Endothelial cell of umbilical vein (primary cell): ENCODE measurements at regions not wholly inside any gene's neighbourhood (a gene's known extent, or its start where the extent isn't known, plus 50 kb on each side); places are given as distances from the start of the nearest gene placed in this dataset.

ENCODE experiments used
- BruUV-seq: library from RNA; stranded (reverse); fragments of 400-500 nt; replicated peaks from 2 replicates; lab custom pipeline; 2021; lab: Mats Ljungman, UMichigan
- CTCF ChIA-PET: fragments of 300-600, 350-600 bp; sonication (Branson Sonifier 250); formaldehyde crosslinking; loops from one replicate; lab custom pipeline; 2021; ENCODE audit warnings: antibody characterized with exemption, inconsistent platforms; lab: Charles Lee
- POLR2A ChIA-PET: fragments of 300-600, 350-600 bp; sonication (Branson Sonifier 250); formaldehyde crosslinking; loops from one replicate; lab custom pipeline; 2021; ENCODE audit warnings: antibody characterized with exemption, inconsistent platforms; lab: Charles Lee
- DNase-seq: peaks from one replicate; pipeline ENCODE4 v3.0.0-alpha.2; 2011; ENCODE audit warnings: low read depth, low spot score
- FAIRE-seq: peaks from 2 replicates; lab custom pipeline; 2011; peaks lifted over from hg19 to GRCh38; lab: Jason Lieb, UNC
- H2AFZ ChIP-seq: 2 replicates; pipeline ENCODE4 v1.6.0; 2012; ENCODE audit warnings: low read depth, low read length, control low read depth, inconsistent platforms
- H3K27ac ChIP-seq: 2 replicates; pipeline ENCODE4 v1.5.1; 2011; ENCODE audit warnings: low read depth, mild to moderate bottlenecking, control low read depth, low read length, moderate library complexity; ENCODE audit not compliant: insufficient read depth
- H3K27me3 ChIP-seq, 2 experiments: 2 replicates each; pipeline versions ENCODE4 v1.6.0 to v1.6.1; 2011; ENCODE audit warnings: low read length in 2 of 2, mixed read lengths in 1 of 2; ENCODE audit not compliant: control insufficient read depth in 2 of 2, insufficient read depth in 2 of 2
- H3K36me3 ChIP-seq, 2 experiments: 2 replicates in 1 of 2; 3 replicates in 1 of 2; pipeline ENCODE4 v1.5.1; 2011; ENCODE audit warnings: low read length in 2 of 2, mild to moderate bottlenecking in 1 of 2, moderate library complexity in 1 of 2; ENCODE audit not compliant: control insufficient read depth in 2 of 2, insufficient read depth in 2 of 2; ENCODE audit errors: extremely low read depth in 1 of 2
- H3K4me1 ChIP-seq: 3 replicates; pipeline ENCODE4 v1.5.1; 2011; ENCODE audit warnings: mild to moderate bottlenecking, low read length; ENCODE audit not compliant: control insufficient read depth, insufficient read depth; ENCODE audit errors: extremely low read depth
- H3K4me2 ChIP-seq: 2 replicates; pipeline ENCODE4 v1.6.1; 2011; ENCODE audit warnings: low read length, control low read depth, mixed read lengths; ENCODE audit not compliant: insufficient read depth
- H3K4me3 ChIP-seq, 3 experiments: fragments of 200-600 bp in 1 of 3; sonication (generic), shearing (Covaris generic) in 1 of 3; replicated peaks in 1 of 3; 2 replicates each; pipeline ENCODE4 v1.5.1; 2011 to 2016; ENCODE audit warnings: control low read depth in 3 of 3, low read length in 3 of 3, mild to moderate bottlenecking in 2 of 3, inconsistent platforms in 1 of 3, low read depth in 1 of 3, moderate library complexity in 1 of 3; ENCODE audit not compliant: insufficient read depth in 1 of 3
- H3K79me2 ChIP-seq: 2 replicates; pipeline ENCODE4 v1.6.0; 2012; ENCODE audit warnings: low read length, inconsistent platforms; ENCODE audit not compliant: control insufficient read depth, insufficient read depth
- H3K9ac ChIP-seq: replicated peaks from 2 replicates; pipeline ENCODE3; 2011; ENCODE audit warnings: low read length, control low read depth; ENCODE audit not compliant: insufficient read depth; ENCODE audit errors: extremely low read depth
- H3K9me1 ChIP-seq: replicated peaks from 3 replicates; pipeline ENCODE4 v1.6.0; 2011; ENCODE audit warnings: mild to moderate bottlenecking, low read length; ENCODE audit not compliant: control insufficient read depth, insufficient read depth; ENCODE audit errors: extremely low read depth
- H3K9me3 ChIP-seq: replicated peaks from 2 replicates; pipeline ENCODE4 v1.5.1; 2012; ENCODE audit warnings: low read length, inconsistent platforms; ENCODE audit not compliant: control insufficient read depth, insufficient read depth
- H4K20me1 ChIP-seq: replicated peaks from 2 replicates; pipeline ENCODE3; 2011; ENCODE audit warnings: mild to moderate bottlenecking, low read length; ENCODE audit not compliant: control insufficient read depth, insufficient read depth; ENCODE audit errors: extremely low read depth
- EZH2 ChIP-seq: IDR thresholded peaks from 2 replicates; pipeline ENCODE4 v1.6.1; 2012; ENCODE audit warnings: borderline replicate concordance, low read depth, mild to moderate bottlenecking, moderate library complexity, low read length, inconsistent platforms; ENCODE audit not compliant: severe bottlenecking
- FOS ChIP-seq: IDR thresholded peaks from 2 replicates; pipeline ENCODE4 v1.6.1; 2011; ENCODE audit warnings: mild to moderate bottlenecking, low read length, moderate library complexity, borderline replicate concordance; ENCODE audit not compliant: insufficient read depth
- GATA2 ChIP-seq: IDR thresholded peaks from 2 replicates; pipeline ENCODE4 v1.7.0; 2011; ENCODE audit warnings: low read depth, mild to moderate bottlenecking, moderate library complexity, mixed read lengths, low read length; ENCODE audit not compliant: insufficient read length, insufficient read depth
- JUN ChIP-seq: IDR thresholded peaks from 2 replicates; pipeline ENCODE4 v1.6.1; 2011; ENCODE audit warnings: borderline replicate concordance, low read depth; ENCODE audit not compliant: insufficient read length, insufficient read depth
- MAX ChIP-seq: IDR thresholded peaks from 2 replicates; pipeline ENCODE4 v1.6.1; 2011; ENCODE audit not compliant: insufficient read depth, insufficient read length
- MYC ChIP-seq: IDR thresholded peaks from one replicate; pipeline ENCODE4 v1.6.1; 2011; ENCODE audit warnings: mild to moderate bottlenecking, low read depth, low read length
- POLR2A ChIP-seq: IDR thresholded peaks from 2 replicates; pipeline ENCODE4 v1.6.1; 2012; ENCODE audit warnings: low read depth, mild to moderate bottlenecking, control low read depth, low read length
- POLR2AphosphoS5 ChIP-seq: IDR thresholded peaks from 2 replicates; pipeline ENCODE4 v1.6.1; 2012; ENCODE audit warnings: low read depth, mild to moderate bottlenecking, control low read depth, low read length, moderate library complexity; ENCODE audit not compliant: insufficient read depth
- dilution Hi-C: fragments of 300-500 bp; cut with MboI; formaldehyde crosslinking; loops from one replicate; pipeline ENCODE4 v1.15.0; 2019; ENCODE audit warnings: low sequenced_read_pairs; ENCODE audit not compliant: extremely low pct_ligation_motif_present
- intact Hi-C: fragments of 100-400 bp; cut with micrococcal nuclease; formaldehyde crosslinking; loops from one replicate; pipeline ENCODE4 v1.10.0; 2022
- TF ChIP-seq, protein P1 (sequence below), 2 donors: IDR thresholded peaks; 1 replicate in 1 of 2; 2 replicates in 1 of 2; pipeline ENCODE4 v1.5.1; 2011; ENCODE audit warnings: low read length in 2 of 2, mild to moderate bottlenecking in 2 of 2, moderate library complexity in 2 of 2, control low read depth in 1 of 2, inconsistent platforms in 1 of 2, low read depth in 1 of 2; ENCODE audit not compliant: insufficient read depth in 1 of 2; ENCODE audit errors: extremely low read depth in 1 of 2

DNA sequence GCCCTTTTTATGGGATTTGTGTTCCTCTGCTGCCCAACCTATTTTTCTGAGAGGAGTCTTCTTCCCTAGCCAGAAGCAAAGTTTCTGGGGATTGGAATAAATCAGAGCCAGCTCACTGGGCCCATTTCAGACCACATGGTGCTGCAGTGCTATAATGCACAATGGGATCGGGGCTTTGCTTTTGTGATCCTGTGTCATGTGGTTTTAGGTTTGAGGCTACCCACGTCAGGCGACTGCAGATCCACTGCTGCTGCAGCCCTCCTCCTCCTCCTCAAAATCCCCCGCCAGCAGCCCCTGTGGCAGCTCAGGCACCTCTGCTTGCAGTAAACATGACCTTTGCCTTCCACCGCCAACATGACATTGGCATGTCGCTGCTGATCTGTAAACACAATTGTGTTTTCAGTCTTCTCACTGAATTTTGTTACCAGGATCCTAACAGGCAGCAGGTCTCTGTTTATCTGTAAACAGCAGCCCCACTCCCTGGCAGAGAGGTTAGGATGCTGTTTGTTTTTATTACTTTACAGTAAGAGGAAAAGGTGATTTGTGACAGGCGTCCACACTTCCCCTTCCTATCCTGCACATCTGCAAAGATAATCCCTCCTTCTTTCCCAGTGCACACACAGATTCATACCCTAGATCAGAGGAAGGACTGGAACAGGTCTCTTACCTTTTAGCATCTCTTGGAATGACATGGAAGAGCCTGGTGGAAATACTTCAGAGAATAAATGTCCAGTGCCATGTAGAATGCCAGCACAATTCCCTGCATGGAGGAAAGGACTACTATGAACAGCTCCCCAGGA is 130.8 kb downstream of the FOXI3 start:
- Histone ChIP-seq H3K9me3 (no peaks in the 10 kb centered on the region), H3K36me3 (no peaks in the 10 kb centered on the region), H2AFZ (no peak overlapping the region), H3K4me2 (no peak overlapping the region), H3K27me3 (no peaks in the 10 kb centered on the region), H3K79me2 (no peaks in the 10 kb centered on the region), H3K9ac (no peak overlapping the region), H3K27ac (no peak overlapping the region), H3K9me1 (no peaks in the 10 kb centered on the region), H3K4me3 (no peak overlapping the region), H3K4me1 (no peaks in the 10 kb centered on the region), H4K20me1 (no peaks in the 10 kb centered on the region)
- intact Hi-C loops, result no loop called here
- no peak for FAIRE-seq
- no TSS peak for BruUV-seq
- DNase-seq, result no peak
- TF ChIP-seq POLR2AphosphoS5 (no peak), JUN (no peak), FOS (no peak), EZH2 (no peak), MYC (no peak), MAX (no peak), GATA2 (no peak), POLR2A (no peak)
- TF ChIP-seq, protein P1, sequence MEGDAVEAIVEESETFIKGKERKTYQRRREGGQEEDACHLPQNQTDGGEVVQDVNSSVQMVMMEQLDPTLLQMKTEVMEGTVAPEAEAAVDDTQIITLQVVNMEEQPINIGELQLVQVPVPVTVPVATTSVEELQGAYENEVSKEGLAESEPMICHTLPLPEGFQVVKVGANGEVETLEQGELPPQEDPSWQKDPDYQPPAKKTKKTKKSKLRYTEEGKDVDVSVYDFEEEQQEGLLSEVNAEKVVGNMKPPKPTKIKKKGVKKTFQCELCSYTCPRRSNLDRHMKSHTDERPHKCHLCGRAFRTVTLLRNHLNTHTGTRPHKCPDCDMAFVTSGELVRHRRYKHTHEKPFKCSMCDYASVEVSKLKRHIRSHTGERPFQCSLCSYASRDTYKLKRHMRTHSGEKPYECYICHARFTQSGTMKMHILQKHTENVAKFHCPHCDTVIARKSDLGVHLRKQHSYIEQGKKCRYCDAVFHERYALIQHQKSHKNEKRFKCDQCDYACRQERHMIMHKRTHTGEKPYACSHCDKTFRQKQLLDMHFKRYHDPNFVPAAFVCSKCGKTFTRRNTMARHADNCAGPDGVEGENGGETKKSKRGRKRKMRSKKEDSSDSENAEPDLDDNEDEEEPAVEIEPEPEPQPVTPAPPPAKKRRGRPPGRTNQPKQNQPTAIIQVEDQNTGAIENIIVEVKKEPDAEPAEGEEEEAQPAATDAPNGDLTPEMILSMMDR (IDR thresholded peaks at IDR 0.05; ENCODE audit: extremely low read depth in 1 of 2, insufficient read depth in 1 of 2, low read depth in 1 of 2, low read length in 2 of 2), result no peak
- dilution Hi-C loops, result no loop called here
- ChIA-PET POLR2A (no interaction called here), CTCF (no interaction called here)
